Stimulated activated CD4-positive, alpha-beta T cell treated with anti-CD3 and anti-CD28 coated beads, Interleukin-2, amount 100 ng/mL, for 24 hours (primary cell): ENCODE measurements at regions not wholly inside any gene's neighbourhood (a gene's known extent, or its start where the extent isn't known, plus 50 kb on each side); places are given as distances from the start of the nearest gene placed in this dataset.

Source experiments
- DNase-seq, 2 donors: peaks; one replicate each; pipeline ENCODE4 v3.0.0-alpha.2; 2020

- no peak for DNase-seq
These were observed 135.8 kb downstream of the RFC3 start for GRCh38 chr13:33953781-33954180.

DNA sequence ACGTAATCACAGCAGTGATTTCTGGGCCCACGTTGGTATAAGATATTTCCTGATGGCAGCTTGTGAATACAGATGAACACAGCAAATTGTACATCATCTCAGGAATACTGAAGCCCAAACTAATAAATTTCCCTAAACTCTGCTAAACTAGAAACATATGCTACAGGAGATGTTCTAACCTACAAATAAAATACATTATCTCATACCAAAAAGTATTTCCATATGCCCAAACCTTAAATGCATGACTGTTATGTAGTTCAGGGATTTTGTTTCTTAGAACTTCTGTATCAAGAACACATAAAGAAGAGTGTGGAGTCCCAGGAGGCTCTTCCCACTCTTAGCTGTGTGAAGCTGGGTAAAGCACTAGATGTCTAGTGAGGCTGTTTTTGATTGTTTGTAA lies 138.4 kb downstream of the RFC3 start:
- no peak for DNase-seq

- no peak for DNase-seq
These were observed 139.6 kb downstream of the RFC3 start for GRCh38 chr13:33957497-33957905.

DNA sequence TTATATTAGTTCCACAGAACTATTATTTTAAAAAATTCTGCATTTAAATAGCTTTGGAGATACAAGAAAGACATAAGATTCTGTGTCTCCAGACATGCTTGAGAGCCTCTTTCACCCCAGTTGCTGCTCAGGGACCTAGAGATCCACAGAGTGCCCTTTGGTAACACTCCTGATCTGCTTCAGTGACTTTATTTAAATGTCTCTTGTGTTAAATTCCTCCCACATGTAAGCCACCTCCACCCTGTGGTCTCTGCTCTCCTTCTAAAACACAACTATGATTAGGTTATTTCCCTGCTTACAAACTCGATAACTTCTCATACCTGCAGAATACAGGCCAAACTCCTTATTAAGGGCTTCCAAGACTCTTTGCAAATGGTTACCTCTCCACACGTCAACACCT lies 141.0 kb downstream of the RFC3 start:
- no peak for DNase-seq

GRCh38 chr13:33963134-33963533 lies 145.2 kb downstream of the RFC3 start:
- DNase-seq, result no peak

GRCh38 chr13:33963895-33964294 lies 145.9 kb downstream of the RFC3 start:
- no peak for DNase-seq

- no peak for DNase-seq
These were observed 150.9 kb downstream of the RFC3 start for GRCh38 chr13:33968520-33969507.

DNA sequence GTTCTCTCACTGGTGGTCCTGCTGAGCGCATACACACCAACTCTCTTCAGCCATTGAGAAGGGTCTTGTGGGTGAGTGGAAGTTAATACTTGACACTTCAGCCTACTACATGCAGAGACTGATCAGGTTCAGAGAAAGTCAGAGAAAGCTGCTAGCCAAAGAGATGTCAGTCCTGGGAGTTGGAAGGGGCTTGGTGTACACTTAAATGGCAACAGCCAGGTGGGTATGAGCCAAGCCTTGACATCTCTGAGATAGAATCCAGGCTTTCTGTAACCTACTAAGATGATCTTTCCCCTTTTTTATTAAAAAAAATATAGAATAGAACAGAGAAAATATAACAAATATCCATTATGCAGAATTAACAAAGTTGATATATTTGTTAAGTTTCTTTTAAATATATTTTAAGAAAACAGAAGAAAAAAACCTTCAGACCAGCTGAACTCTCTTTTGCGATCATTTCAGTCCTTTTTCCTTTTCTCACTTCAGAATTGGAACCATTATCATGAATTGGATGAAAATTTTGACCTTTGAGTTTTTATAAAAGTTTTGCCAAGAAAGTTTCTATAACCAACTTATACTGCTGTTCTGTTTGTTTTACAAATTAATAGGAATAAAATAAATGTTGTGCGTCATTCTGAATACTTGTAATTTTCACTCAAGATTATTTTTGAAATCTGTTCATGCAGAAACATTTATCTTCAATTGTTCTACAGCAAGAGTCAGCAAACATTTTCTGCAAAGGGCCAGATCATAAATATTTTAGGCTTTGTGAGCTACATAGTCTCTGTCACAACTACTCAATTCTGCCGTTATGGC lies 153.0 kb downstream of the RFC3 start:
- DNase-seq, result no peak

DNA sequence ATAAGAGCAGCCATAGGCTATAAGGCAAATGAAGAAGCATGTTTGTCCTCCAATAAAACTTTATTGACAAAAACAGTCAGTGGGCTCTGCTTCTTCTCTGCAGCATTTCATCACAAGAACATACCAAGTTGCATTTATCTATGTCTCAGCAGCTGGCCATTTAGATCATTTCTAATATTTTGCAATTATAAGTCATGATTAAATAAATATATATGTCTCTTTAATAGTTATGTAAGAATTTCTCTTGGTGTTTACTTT lies 153.5 kb downstream of the RFC3 start:
- DNase-seq, result no peak

- DNase-seq, result no peak
These were observed 155.2 kb downstream of the RFC3 start for GRCh38 chr13:33973194-33973593.

DNA sequence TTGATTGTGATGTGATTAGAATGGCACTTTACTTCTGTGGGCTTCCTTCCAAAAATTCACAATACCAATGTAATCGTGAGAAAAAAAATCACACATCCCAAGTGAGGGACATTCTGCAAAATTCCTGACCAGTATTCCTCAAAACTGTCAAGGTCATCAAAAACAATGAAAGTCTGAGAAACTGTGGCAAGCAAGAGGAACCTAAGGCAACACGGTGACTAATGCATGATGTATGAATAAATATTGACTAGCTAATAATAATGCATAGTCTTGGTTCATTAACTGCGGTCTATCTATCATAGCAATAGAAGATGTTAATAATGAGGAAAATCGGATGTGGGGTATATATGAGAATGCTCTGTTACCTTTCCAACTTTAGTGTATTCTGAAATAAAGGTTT lies 159.0 kb downstream of the RFC3 start:
- DNase-seq, result no peak

GRCh38 chr13:33978653-33979052 lies 160.7 kb downstream of the RFC3 start:
- DNase-seq, result no peak

- DNase-seq, result no peak
These were observed 175.0 kb downstream of the RFC3 start for GRCh38 chr13:33992881-33993336.

- DNase-seq, result no peak
These were observed 176.2 kb downstream of the RFC3 start for GRCh38 chr13:33994198-33994597.

DNA sequence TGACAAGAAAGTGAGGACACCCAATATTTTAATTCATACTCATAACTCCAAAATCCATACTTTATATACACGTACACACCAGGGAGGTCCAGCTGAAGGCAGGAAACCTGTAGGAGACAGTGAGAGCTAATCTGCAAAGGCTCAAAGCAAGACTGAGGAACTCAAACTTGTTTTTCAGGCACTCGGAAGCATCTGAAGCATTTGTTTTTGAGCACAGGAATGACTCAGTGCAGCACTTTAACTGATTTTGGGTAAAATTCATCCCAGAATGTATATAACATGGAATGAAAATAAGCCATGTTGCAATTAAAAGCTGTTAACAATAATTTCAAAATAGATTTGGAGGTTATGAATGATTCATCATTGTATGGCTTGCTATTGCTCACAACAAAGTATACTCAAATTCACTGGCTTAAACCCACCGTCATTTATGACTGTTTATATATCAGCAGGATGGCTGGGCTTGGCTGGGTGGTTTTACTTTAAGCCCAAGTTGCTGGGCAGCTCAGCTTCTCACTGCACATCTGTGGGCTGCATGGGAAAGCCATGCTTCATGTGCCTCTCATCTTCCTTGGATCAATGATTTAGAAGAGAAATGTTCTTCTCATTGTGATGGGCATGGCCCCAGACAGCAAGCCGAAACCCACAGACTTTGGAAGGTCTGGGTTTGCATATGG lies 177.0 kb downstream of the RFC3 start:
- DNase-seq, result no peak

GRCh38 chr13:33996636-33997035 lies 178.7 kb downstream of the RFC3 start:
- DNase-seq, result no peak

DNA sequence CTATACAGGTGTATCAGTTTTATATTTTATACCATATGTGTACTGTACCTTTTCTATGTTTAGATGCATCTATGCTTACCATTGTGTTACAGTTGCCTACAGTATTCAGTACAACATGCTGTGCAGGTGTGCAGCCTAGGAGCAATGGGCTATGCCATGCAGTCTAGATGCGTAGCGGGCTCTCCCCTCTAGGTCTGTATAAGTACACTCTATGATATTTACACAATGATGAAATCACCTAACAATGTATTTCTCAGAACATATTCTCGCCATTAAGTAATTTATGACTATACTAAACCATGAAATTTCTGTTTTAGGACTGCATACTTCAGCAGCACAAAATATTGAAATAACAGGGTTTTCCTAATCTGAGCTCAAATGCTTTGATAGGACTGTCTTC lies 179.6 kb downstream of the RFC3 start:
- DNase-seq, result no peak

DNA sequence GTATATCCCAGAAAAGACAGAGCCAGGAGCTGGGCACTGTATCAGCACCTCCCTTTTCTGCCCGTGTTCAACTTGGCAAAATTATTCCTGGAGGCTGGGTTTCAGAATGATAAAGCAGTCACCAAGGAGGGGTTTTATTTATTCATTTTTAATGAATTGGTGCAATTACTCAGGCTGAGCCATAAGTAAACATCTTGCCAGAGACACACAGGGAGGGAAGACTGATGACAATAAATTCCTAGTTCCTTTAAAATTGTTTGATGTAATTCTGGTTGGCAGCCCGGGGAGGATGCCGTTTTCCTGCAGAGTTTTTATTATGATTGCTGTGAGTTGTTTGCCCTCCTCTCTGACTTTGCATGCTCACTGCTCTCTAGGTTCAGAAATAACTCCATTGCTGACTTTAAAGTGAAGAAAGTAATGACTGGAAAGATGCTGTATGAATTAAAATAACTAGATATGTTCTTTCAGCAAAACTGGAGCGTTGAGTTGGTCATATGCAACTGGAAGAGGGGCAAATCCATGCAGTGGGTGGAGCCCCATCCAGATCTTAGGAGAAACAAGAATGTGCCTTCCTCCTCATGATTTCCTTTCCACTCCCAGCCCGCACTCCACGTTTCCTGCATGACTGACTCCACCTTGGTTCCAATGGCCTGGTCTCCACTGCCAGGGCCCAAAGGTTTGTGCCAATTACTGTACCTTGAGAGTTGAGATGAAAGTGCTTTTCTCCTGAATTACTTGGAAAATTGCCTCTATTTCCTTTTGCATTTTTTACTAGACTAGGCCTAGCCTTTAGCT lies 182.1 kb downstream of the RFC3 start:
- no peak for DNase-seq

GRCh38 chr13:34000955-34001354 lies 183.0 kb downstream of the RFC3 start:
- DNase-seq, result no peak

- DNase-seq, result no peak
These were observed 183.4 kb downstream of the RFC3 start for GRCh38 chr13:34001389-34001788.

DNA sequence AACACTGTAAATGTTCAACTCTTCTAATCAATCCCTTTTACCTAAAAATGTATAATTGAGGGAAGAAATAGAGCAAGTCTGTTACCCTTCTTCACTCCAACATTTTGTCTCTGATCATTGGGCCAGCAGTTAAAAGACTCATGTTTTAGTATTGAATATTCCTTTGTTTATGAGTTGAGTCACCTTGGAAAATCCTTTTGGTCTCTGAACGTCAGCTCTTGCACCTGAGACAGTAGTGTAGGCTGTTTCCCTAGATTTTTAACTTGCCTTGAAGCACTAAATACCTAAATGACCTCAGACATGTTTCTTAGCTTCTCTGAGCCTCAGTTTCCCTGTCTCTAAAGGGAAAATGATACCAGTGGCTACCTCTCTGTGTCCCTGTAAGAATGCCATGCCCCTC lies 184.2 kb downstream of the RFC3 start:
- no peak for DNase-seq

GRCh38 chr13:34002924-34003323 lies 185.0 kb downstream of the RFC3 start:
- DNase-seq, result no peak

DNA sequence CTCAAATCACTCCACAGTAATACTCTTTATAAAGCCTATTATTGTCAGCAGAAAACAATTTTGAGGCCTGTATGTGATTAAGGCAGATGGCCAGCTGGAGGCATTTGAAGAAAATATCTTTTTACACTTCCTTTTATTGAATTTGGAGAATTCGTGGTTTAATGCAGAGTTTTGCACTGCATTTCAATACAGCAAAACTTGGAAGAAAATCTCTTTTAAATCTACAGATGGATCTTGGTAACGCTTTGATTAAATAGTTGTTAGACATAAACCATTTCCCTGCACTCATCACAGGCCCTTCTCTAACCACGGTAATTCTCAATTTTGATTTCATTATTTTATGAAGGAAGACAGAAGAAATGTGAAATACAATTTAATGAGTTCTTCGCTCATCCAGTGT lies 185.7 kb downstream of the RFC3 start:
- DNase-seq, result no peak
